Inferior parietal cortex (tissue), 1 donor: ENCODE measurements at regions not wholly inside any gene's neighbourhood (a gene's known extent, or its start where the extent isn't known, plus 50 kb on each side); places are given as distances from the start of the nearest gene placed in this dataset.
"Not testable (repeated sequence)": the region's sequence is repeated elsewhere in the genome, so short reads cannot be mapped to it uniquely, and the experiment has no call there.

ENCODE experiments used
- DNase-seq: peaks from one replicate; pipeline ENCODE4 v3.0.0-alpha.2; 2016; ENCODE audit errors: extremely low spot score

DNA sequence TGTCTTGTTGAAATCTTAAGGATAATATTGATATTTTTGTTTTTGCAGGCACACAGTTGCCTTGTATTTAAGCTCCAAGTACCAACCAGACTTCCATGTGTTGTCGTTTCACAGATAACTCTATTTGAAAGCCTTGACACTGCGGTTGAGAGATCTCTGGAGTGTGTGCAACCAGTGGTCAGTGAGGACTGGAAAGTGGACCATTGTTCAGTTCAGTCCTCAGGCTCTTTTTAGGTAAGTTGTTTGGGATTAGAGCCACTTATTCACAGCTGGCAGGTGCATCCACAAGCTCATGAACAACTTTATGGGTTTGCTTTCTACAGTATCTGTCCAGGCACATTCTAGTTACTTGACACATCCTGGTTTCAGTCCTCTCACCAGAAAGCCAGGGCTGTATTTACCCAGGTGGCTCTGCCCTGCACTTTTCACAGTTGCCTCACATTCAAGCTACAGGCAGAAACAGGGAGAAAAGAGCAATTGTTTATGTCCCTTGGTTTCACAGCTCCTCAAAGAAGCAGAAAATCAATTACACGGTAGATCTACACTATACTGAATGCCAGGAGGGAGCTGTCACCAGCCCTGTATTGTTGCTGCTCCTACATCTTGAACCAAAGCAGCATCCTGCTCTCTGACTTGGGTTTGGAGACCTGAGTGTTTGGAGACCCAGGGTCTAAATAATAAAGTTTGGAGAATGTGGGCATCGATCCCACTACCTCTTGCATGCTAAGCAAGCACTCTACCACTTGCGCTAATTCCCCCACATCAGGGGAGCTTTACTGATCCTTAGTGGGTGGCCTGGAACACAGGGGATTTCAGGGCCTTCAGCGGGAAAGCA lies 543.3 kb downstream of the PRIM2 start:
- not testable (repeated sequence) for DNase-seq

GRCh38 chr6:57870083-57870482 lies 552.7 kb downstream of the PRIM2 start:
- not testable (repeated sequence) for DNase-seq

- DNase-seq, result not testable (repeated sequence)
These were observed 556.0 kb downstream of the PRIM2 start for GRCh38 chr6:57873424-57873823.

- DNase-seq, result not testable (repeated sequence)
These were observed 559.2 kb downstream of the PRIM2 start for GRCh38 chr6:57876659-57877058.

DNA sequence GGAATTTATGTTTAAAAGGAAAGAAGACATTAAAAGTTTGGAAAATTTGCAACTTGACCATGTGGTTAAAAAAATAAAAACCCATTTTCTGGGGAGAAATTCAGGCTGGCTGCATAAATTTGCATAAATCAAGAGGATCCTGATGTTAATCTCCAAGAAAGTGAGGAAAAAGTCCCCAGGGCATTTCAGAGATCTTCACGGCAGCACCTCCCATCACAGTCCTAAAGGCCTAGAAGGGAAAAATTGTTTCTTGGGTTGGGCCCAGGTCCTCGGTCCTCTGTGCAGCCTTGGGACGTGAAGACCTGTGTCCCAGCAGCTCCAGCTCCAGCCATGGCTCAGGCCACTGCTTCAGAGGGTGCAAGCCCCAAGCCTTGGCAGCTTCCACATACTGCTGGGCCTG lies 560.3 kb downstream of the PRIM2 start:
- DNase-seq, result not testable (repeated sequence)

- not testable (repeated sequence) for DNase-seq
These were observed 561.4 kb downstream of the PRIM2 start for GRCh38 chr6:57878792-57879191.

- not testable (repeated sequence) for DNase-seq
These were observed 581.4 kb downstream of the PRIM2 start for GRCh38 chr6:57898850-57899249.

DNA sequence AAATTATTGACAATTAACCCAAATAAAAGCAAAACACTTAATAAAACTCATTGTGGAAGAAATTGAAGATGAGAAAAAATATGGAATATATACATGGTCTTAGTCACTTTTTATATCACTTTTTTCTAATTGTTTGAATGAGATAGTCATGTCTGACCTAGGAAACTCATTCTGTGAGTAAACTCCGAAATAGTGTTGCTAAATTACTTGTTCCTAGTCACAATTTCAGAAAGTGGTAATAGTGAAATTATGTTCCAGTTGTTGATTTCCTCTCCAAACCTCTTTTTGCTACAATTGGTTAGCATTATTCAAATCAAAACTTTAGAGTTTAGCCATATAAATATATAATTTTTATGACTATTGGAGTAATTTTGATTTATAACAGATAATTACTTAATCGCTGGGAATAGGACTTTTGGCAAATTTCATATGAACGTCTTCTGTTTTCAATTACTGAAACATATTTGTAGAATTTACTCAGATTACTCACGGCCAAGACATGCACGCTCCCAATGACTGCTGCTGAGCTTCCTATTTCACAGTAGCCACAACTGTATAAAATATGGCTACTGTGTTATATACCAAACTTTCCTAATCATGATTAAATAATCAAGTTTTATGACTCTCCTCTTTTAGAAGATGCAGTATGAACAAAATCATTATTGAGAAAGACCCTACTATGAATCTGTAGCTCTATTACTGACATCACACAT lies 583.4 kb downstream of the PRIM2 start:
- not testable (repeated sequence) for DNase-seq

- not testable (repeated sequence) for DNase-seq
These were observed 584.0 kb downstream of the PRIM2 start for GRCh38 chr6:57901445-57901844.

DNA sequence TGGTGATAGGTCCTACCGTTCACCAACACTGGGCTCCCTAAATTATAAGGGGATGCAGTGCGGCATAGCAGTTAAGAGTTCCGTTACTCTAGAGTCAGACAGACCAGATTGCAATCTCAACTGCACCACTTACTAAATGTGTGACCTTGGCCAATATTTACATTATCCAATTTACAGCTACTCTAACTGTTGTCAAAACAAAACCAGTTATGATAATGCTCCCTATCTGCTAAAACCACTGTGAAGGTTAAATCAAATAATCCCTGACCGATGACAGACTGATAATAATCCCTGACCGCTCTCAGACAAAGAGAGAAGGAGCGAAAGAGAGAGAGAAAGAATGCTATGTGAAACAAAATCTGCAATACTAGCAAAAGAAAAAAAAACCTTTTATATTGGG lies 586.9 kb downstream of the PRIM2 start:
- DNase-seq, result not testable (repeated sequence)

- DNase-seq, result not testable (repeated sequence)
These were observed 597.9 kb downstream of the PRIM2 start for GRCh38 chr6:57915300-57915699.

GRCh38 chr6:57942966-57943365 lies 625.5 kb downstream of the PRIM2 start:
- DNase-seq, result not testable (repeated sequence)

GRCh38 chr6:57946084-57946768 lies 628.8 kb downstream of the PRIM2 start:
- not testable (repeated sequence) for DNase-seq

DNA sequence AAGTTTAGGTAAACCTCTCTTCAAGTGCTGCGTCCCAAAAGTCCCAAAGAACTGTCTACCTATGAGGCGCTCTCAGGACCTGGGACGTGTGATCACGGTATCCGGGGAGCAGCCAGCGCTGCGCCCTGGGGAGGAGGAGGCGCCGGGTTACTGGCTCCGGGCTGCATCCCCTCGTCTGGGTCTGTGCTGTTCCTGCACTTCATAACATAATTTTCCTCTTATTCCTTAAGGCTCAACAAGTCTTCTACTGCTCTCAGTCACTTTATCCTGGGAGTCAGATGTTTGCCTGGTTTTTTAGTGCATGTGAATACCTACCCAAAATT lies 629.3 kb downstream of the PRIM2 start:
- not testable (repeated sequence) for DNase-seq

DNA sequence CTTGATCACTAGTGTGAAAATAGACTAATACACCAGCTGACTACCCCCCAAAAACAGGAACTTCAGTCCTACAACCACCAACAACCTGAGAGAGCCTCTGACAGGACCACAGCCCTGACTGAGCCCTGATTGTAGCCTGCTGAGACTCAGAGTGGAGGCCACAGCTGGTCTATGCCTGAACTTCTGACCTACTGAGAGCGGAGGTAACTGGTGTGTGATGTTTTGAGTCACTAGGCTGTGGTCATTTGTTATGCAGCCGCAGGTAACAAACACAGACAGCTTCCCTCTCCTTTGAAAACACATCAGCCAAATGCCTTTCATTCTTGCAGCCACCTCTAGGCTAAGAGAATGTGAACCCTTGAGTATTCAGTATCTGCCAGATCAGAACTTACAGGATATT lies 631.1 kb downstream of the PRIM2 start:
- DNase-seq, result not testable (repeated sequence)

GRCh38 chr6:57950430-57950829 lies 633.0 kb downstream of the PRIM2 start:
- DNase-seq, result not testable (repeated sequence)

- not testable (repeated sequence) for DNase-seq
These were observed 649.3 kb downstream of the PRIM2 start for GRCh38 chr6:57966757-57967156.

DNA sequence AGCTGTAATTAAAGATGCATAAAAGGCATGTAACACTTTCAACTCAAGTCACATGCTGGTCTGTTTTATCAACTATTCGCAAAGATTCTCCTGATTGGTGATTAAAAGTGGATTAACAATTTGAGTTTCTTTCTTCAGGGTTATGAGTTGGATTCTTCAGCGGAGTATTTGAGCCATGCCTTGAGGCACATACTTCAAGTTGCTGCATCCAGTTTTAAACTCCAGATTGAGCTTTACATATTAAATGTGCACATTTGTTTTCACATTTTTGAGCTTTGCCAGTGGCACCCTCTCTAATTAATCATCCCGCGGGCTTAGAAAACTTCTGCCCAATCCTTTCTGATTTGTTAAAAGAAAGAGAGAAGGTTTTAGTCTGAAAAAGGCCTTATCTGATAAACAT lies 654.5 kb downstream of the PRIM2 start:
- DNase-seq, result not testable (repeated sequence)

GRCh38 chr6:57974653-57975052 lies 657.2 kb downstream of the PRIM2 start:
- no peak for DNase-seq

- not testable (repeated sequence) for DNase-seq
These were observed 657.7 kb downstream of the PRIM2 start for GRCh38 chr6:57975127-57975526.

- not testable (repeated sequence) for DNase-seq
These were observed 658.9 kb downstream of the PRIM2 start for GRCh38 chr6:57976371-57976770.

- not testable (repeated sequence) for DNase-seq
These were observed 666.2 kb downstream of the PRIM2 start for GRCh38 chr6:57983603-57984002.
